Panc1 (cell line): ENCODE measurements at regions not wholly inside any gene's neighbourhood (a gene's known extent, or its start where the extent isn't known, plus 50 kb on each side); places are given as distances from the start of the nearest gene placed in this dataset.

Experiments
- POLR2AphosphoS5 ChIP-seq: IDR thresholded peaks from 2 replicates; pipeline ENCODE4 v1.6.1; 2012; ENCODE audit warnings: mild to moderate bottlenecking, low read depth, low read length, moderate library complexity
- SIN3A ChIP-seq: IDR thresholded peaks from 2 replicates; pipeline ENCODE4 v1.6.1; 2012; ENCODE audit warnings: low read depth, mild to moderate bottlenecking, low read length, moderate library complexity, borderline replicate concordance; ENCODE audit not compliant: insufficient read depth
- TF ChIP-seq, protein P1 (sequence below): fragments of 450-650 bp; IDR thresholded peaks from 2 replicates; pipeline ENCODE4 v1.5.1; 2017; ENCODE audit warnings: mild to moderate bottlenecking

DNA sequence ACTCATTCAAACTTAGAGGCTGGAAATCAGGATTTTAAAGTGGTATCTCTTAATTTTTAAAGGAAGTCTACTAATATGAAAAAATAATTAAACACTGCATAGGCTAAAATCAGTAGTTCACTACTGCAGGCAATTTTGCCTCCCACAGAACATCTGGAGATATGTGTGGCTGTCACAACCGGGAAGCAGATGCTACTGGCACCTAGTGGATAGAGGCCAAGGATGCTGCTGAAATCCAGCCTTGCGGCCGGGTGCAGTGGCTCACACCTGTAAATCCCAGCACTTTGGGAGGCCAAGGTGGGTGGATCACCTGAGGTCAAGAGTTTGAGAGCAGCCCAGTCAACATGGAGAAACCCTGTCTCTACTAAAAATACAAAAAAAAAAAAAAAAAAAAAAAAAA, 473.9 kb downstream of the XYLT1 start:
- TF ChIP-seq, protein P1, sequence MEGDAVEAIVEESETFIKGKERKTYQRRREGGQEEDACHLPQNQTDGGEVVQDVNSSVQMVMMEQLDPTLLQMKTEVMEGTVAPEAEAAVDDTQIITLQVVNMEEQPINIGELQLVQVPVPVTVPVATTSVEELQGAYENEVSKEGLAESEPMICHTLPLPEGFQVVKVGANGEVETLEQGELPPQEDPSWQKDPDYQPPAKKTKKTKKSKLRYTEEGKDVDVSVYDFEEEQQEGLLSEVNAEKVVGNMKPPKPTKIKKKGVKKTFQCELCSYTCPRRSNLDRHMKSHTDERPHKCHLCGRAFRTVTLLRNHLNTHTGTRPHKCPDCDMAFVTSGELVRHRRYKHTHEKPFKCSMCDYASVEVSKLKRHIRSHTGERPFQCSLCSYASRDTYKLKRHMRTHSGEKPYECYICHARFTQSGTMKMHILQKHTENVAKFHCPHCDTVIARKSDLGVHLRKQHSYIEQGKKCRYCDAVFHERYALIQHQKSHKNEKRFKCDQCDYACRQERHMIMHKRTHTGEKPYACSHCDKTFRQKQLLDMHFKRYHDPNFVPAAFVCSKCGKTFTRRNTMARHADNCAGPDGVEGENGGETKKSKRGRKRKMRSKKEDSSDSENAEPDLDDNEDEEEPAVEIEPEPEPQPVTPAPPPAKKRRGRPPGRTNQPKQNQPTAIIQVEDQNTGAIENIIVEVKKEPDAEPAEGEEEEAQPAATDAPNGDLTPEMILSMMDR: no peak
- TF ChIP-seq SIN3A (no peak), POLR2AphosphoS5 (no peak)
